Endodermal cell (in vitro differentiated cells): ENCODE measurements at regions not wholly inside any gene's neighbourhood (a gene's known extent, or its start where the extent isn't known, plus 50 kb on each side); places are given as distances from the start of the nearest gene placed in this dataset.

Source experiments
- DNase-seq: peaks from one replicate; pipeline ENCODE4 v3.0.0-alpha.2; 2017
- H3K27ac ChIP-seq: 2 replicates; pipeline ENCODE4 v1.5.1; 2013; ENCODE audit warnings: mild to moderate bottlenecking, low read depth, low read length, moderate library complexity
- H3K27me3 ChIP-seq: 2 replicates; pipeline ENCODE4 v1.6.1; 2013; ENCODE audit warnings: mild to moderate bottlenecking, low read length, moderate library complexity; ENCODE audit not compliant: insufficient read depth, control insufficient read depth, poor library complexity, severe bottlenecking
- H3K36me3 ChIP-seq: 2 replicates; pipeline ENCODE4 v1.7.0; 2013; ENCODE audit warnings: mild to moderate bottlenecking, low read length, moderate library complexity; ENCODE audit not compliant: control insufficient read depth, insufficient read depth
- H3K4me1 ChIP-seq: one replicate; pipeline ENCODE4 v1.7.0; 2013; ENCODE audit warnings: low read length; ENCODE audit not compliant: control insufficient read depth, insufficient read depth
- H3K4me3 ChIP-seq: 2 replicates; pipeline ENCODE4 v1.5.1; 2013; ENCODE audit warnings: mild to moderate bottlenecking, low read length, moderate library complexity
- H3K9ac ChIP-seq: 2 replicates; pipeline ENCODE4 v1.6.1; 2013; ENCODE audit warnings: mild to moderate bottlenecking, low read length, moderate library complexity; ENCODE audit not compliant: poor library complexity, severe bottlenecking; ENCODE audit errors: extremely low read depth
- H3K9me3 ChIP-seq: 2 replicates; pipeline ENCODE4 v1.6.1; 2013; ENCODE audit warnings: mild to moderate bottlenecking, low read length, moderate library complexity; ENCODE audit not compliant: control insufficient read depth
- H3K27ac Mint-ChIP-seq: 2 replicates; pipeline ENCODE4 v1.8.0; 2020; ENCODE audit warnings: mixed read lengths
- H3K27me3 Mint-ChIP-seq: 2 replicates; pipeline ENCODE4 v1.8.0; 2021; ENCODE audit warnings: mild to moderate bottlenecking, mixed read lengths; ENCODE audit not compliant: insufficient read depth
- H3K36me3 Mint-ChIP-seq: 2 replicates; pipeline ENCODE4 v1.8.0; 2020; ENCODE audit warnings: low read depth, mixed read lengths
- H3K4me1 Mint-ChIP-seq: 2 replicates; pipeline ENCODE4 v1.8.0; 2020; ENCODE audit warnings: mixed read lengths
- H3K4me3 Mint-ChIP-seq: 2 replicates; pipeline ENCODE4 v1.8.0; 2020; ENCODE audit warnings: mild to moderate bottlenecking, moderate library complexity, mixed read lengths
- H3K9me3 Mint-ChIP-seq: 2 replicates; pipeline ENCODE4 v1.8.0; 2020; ENCODE audit warnings: mild to moderate bottlenecking, mixed read lengths
- WGBS, 2 experiments: methylation state at CpG; one replicate each; pipeline versions ENCODE4 v1.1.5 to v1.1.7; 2013; ENCODE audit warnings: missing lambda C conversion rate in 2 of 2, mixed read lengths in 1 of 2; ENCODE audit not compliant: insufficient coverage in 1 of 2, insufficient read length in 1 of 2; 5-methylcytosine and 5-hydroxymethylcytosine counted together
- TF ChIP-seq, protein P1 (sequence below): fragments of 200-600 bp; sonication (generic); conservative IDR thresholded peaks from 2 replicates; pipeline ENCODE4 v1.5.0; 2021; ENCODE audit warnings: antibody characterized with exemption, mild to moderate bottlenecking

GRCh38 chr1:189550498-189550897 is 927.2 kb downstream of the BRINP3 start:
- no peak overlapping the region for H3K27ac Mint-ChIP-seq

DNA sequence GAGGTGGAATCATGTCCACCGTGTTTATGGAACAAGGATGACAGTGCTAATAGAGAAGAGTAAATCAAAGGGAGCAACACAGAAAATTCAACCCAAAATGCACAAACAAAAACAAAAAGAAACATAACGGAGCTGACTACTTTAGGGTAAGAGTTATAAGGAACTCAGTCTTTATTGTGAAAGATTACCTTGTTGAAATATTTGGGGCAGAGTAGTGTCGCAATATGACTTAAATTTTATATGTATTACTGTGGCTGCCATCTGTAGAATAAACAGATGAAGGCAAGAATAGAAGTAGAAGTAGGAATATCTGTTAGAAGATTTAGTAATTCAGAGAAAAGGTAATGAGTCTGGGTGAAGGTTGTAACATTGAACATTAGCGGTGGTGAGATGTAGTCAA is 913.9 kb downstream of the BRINP3 start:
- no peaks in the 10 kb centered on the region for H3K36me3 Mint-ChIP-seq
- Histone ChIP-seq H3K9me3 (no peaks in the 10 kb centered on the region), H3K36me3 (no peaks in the 10 kb centered on the region), H3K4me1 (no peaks in the 10 kb centered on the region), H3K9ac (no peak overlapping the region), H3K27me3 (no peaks in the 10 kb centered on the region), H3K27ac (no peak overlapping the region), H3K4me3 (no peak overlapping the region)
- no peaks in the 10 kb centered on the region for H3K27me3 Mint-ChIP-seq
- 95 to 100% methylated on average over 3 to 4 of the region's 4 CpGs for WGBS, 2 experiments
- no peak for DNase-seq
- no peaks in the 10 kb centered on the region for H3K9me3 Mint-ChIP-seq
- H3K4me3 Mint-ChIP-seq: no peak overlapping the region
- H3K27ac Mint-ChIP-seq: no peak overlapping the region
- H3K4me1 Mint-ChIP-seq: no peaks in the 10 kb centered on the region
- TF ChIP-seq, protein P1, sequence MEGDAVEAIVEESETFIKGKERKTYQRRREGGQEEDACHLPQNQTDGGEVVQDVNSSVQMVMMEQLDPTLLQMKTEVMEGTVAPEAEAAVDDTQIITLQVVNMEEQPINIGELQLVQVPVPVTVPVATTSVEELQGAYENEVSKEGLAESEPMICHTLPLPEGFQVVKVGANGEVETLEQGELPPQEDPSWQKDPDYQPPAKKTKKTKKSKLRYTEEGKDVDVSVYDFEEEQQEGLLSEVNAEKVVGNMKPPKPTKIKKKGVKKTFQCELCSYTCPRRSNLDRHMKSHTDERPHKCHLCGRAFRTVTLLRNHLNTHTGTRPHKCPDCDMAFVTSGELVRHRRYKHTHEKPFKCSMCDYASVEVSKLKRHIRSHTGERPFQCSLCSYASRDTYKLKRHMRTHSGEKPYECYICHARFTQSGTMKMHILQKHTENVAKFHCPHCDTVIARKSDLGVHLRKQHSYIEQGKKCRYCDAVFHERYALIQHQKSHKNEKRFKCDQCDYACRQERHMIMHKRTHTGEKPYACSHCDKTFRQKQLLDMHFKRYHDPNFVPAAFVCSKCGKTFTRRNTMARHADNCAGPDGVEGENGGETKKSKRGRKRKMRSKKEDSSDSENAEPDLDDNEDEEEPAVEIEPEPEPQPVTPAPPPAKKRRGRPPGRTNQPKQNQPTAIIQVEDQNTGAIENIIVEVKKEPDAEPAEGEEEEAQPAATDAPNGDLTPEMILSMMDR: no peak

More at GRCh38 chr1:189550498-189550897, 927.2 kb downstream of the BRINP3 start:
- no peaks in the 10 kb centered on the region for H3K36me3 ChIP-seq
- no peak overlapping the region for H3K9ac ChIP-seq
- Mint-ChIP-seq H3K4me3 (no peak overlapping the region), H3K36me3 (no peaks in the 10 kb centered on the region), H3K4me1 (no peaks in the 10 kb centered on the region), H3K9me3 (no peaks in the 10 kb centered on the region), H3K27me3 (no peaks in the 10 kb centered on the region)
- no peaks in the 10 kb centered on the region for H3K4me1 ChIP-seq
- H3K27ac ChIP-seq: no peak overlapping the region
- H3K9me3 ChIP-seq: no peaks in the 10 kb centered on the region
- H3K27me3 ChIP-seq: no peaks in the 10 kb centered on the region
- H3K4me3 ChIP-seq: no peak overlapping the region
- TF ChIP-seq, protein P1: no peak
- no peak for DNase-seq

- Mint-ChIP-seq H3K27me3 (no peaks in the 10 kb centered on the region), H3K36me3 (no peaks in the 10 kb centered on the region), H3K27ac (no peak overlapping the region), H3K4me1 (no peaks in the 10 kb centered on the region), H3K9me3 (no peaks in the 10 kb centered on the region), H3K4me3 (no peak overlapping the region)
- no peak overlapping the region for H3K9ac ChIP-seq
- TF ChIP-seq, protein P1: no peak
- H3K4me1 ChIP-seq: no peaks in the 10 kb centered on the region
- no peaks in the 10 kb centered on the region for H3K9me3 ChIP-seq
- H3K36me3 ChIP-seq: no peaks in the 10 kb centered on the region
- WGBS, 2 experiments: 90% methylated on average over 1 of the region's 1 CpG; no CpG with 5 or more reads in 1 of the 2 experiments
- no peak overlapping the region for H3K4me3 ChIP-seq
- DNase-seq: no peak
- no peak overlapping the region for H3K27ac ChIP-seq
- no peaks in the 10 kb centered on the region for H3K27me3 ChIP-seq
Observed at GRCh38 chr1:189567890-189568289, 909.8 kb downstream of the BRINP3 start.
